Heart right ventricle (tissue), 16 donors: ENCODE measurements at regions not wholly inside any gene's neighbourhood (a gene's known extent, or its start where the extent isn't known, plus 50 kb on each side); places are given as distances from the start of the nearest gene placed in this dataset.

Experiments
- ATAC-seq, 8 donors: fragments of 200-7000 bp; cut with Tn5 transposase; one replicate each; pipeline ENCODE4 v1.9.1; 2020; ENCODE audit warnings: mild to moderate bottlenecking in 8 of 8, moderate library complexity in 8 of 8, moderate number of reproducible peaks in 1 of 8
- DNase-seq, 2 donors: peaks; one replicate each; pipeline ENCODE4 v3.0.0-alpha.2; 2020
- H3K27ac ChIP-seq, 10 donors: fragments of 200-600 bp; sonication (generic) in 2 of 10; one replicate each; pipeline versions ENCODE4 v1.5.0 to v1.8.0; 2020 to 2022; ENCODE audit warnings: mild to moderate bottlenecking in 3 of 10
- H3K27me3 ChIP-seq, 7 donors: fragments of 200-600 bp; one replicate each; pipeline ENCODE4 v1.8.0; 2021 to 2022; ENCODE audit warnings: mild to moderate bottlenecking in 2 of 7
- H3K36me3 ChIP-seq, 9 donors: fragments of 200-600 bp; sonication (generic) in 1 of 9; one replicate each; pipeline versions ENCODE4 v1.5.0 to v1.8.0; 2020 to 2022; ENCODE audit warnings: mild to moderate bottlenecking in 2 of 9
- H3K4me1 ChIP-seq, 9 donors: fragments of 200-600 bp; sonication (generic) in 1 of 9; one replicate each; pipeline versions ENCODE4 v1.5.0 to v1.8.0; 2020 to 2022; ENCODE audit warnings: mild to moderate bottlenecking in 4 of 9
- H3K4me3 ChIP-seq, 10 donors: fragments of 200-600 bp; sonication (generic) in 2 of 10; one replicate each; pipeline versions ENCODE4 v1.5.0 to v1.8.0; 2020 to 2022; ENCODE audit warnings: mild to moderate bottlenecking in 7 of 10, moderate library complexity in 2 of 10
- H3K9me3 ChIP-seq, 11 donors: fragments of 200-600 bp in 10 of 11; sonication (generic) in 2 of 11; one replicate each; pipeline versions ENCODE4 v1.5.0 to v1.8.0; 2013 to 2022; ENCODE audit warnings: mild to moderate bottlenecking in 2 of 11, control low read depth in 1 of 11, moderate library complexity in 1 of 11
- WGBS, 2 donors: extraction: QIAGEN DNeasy Blood & Tissue Kit; methylation state at CpG; one replicate each; pipeline ENCODE4 v1.1.7; 2013; ENCODE audit warnings: inconsistent platforms in 1 of 2; 5-methylcytosine and 5-hydroxymethylcytosine counted together
- intact Hi-C, 10 donors: fragments of 100-400 bp; cut with DNase I; formaldehyde crosslinking; loops; one replicate each; pipeline versions ENCODE4 v1.11.1 to v1.14.2; 2022
- TF ChIP-seq, protein P1 (sequence below), 9 donors: fragments of 200-600 bp; sonication (generic) in 2 of 9; IDR thresholded peaks; one replicate each; pipeline versions ENCODE4 v1.5.0 to v1.8.0; 2021 to 2022; ENCODE audit warnings: antibody characterized with exemption in 9 of 9, mild to moderate bottlenecking in 5 of 9, moderate library complexity in 1 of 9
- donor health status: Arrhythmogenic right ventricular cardiomyopathy.
- donor health status: ischemic (EF 13 %, LVEDD 7.1; RV severe dilation, severe dysfunction).
- donor health status: healthy with polysubstance abuse.
- donor health status: DM: no; HTN: yes; CAD: no.
- donor health status: DM: no; HTN: no; CAD: no.
- donor health status: ischemic (EF 25% LVEDD 6.9; RV normal size, moderate dysfunction).
- donor health status: ischemic (EF 25% LVEDD 5.7; RV mildly dilated, moderate dysfunction).
- donor health status: healthy.
- donor health status: DM: yes; HTN: yes; CAD: no.
- donor health status: Ischemic cardiomyopathy.
- donor health status: ischemic (EF 35%, LVEDD 5.7; RV mildly dilated, moderate dysfunction).
- donor health status: nonischemic (EF 11% LVEDD 7.7; RV severe dilation, severe dysfunction).
- donor health status: DM: yes; HTN: yes; CAD: no.
- donor health status: PGD.
- donor health status: ischemic (EF 29% LVEDD 5.4; RV normal size, mild dysfunction).
- donor health status: nonischemic (EF 23%, LVEDD 6.1; RV moderate dilation, normal function).

DNA sequence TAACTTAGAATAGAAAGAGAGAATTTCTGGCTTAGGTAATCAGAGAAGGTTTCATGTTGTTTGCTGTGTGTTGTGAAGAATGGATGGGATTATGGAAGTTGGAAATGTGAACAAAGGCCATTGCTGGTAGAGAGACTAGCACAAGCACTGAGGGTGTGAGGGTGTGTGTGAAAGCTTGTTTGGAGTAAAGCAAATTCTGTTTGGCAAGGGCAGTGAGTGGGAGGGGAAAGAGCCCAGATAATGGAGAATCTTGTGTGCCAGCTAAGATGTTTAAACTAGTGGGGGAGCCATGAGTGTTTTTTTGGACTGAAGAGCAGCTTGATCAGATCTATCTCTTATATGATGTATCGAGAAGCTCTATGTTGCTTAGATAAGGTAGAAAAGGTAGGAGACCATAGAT, 107.1 kb downstream of the DISP1 start:
- DNase-seq (no peak), ATAC-seq (no peak)
- Histone ChIP-seq H3K9me3 (peaks cover 0 to 7% (median 0%) of the 10 kb centered on the region in 11 donors), H3K4me1 (peaks cover 0 to 23% (median 12%) of the 10 kb centered on the region in 9 donors), H3K36me3 (no peaks in the 10 kb centered on the region), H3K4me3 (no peak overlapping the region), H3K27ac (no peak overlapping the region), H3K27me3 (no peaks in the 10 kb centered on the region)
- intact Hi-C loops = loop anchor here in 4 of 10 donors (10.0 kb wide), 2 partner anchors 107 to 153 kb away; partner anchors contain the start of gene DISP1 (in 3 of the 4)
- TF ChIP-seq, protein P1, sequence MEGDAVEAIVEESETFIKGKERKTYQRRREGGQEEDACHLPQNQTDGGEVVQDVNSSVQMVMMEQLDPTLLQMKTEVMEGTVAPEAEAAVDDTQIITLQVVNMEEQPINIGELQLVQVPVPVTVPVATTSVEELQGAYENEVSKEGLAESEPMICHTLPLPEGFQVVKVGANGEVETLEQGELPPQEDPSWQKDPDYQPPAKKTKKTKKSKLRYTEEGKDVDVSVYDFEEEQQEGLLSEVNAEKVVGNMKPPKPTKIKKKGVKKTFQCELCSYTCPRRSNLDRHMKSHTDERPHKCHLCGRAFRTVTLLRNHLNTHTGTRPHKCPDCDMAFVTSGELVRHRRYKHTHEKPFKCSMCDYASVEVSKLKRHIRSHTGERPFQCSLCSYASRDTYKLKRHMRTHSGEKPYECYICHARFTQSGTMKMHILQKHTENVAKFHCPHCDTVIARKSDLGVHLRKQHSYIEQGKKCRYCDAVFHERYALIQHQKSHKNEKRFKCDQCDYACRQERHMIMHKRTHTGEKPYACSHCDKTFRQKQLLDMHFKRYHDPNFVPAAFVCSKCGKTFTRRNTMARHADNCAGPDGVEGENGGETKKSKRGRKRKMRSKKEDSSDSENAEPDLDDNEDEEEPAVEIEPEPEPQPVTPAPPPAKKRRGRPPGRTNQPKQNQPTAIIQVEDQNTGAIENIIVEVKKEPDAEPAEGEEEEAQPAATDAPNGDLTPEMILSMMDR (IDR thresholded peaks at IDR 0.05) = no peak
- 90 to 95% methylated on average over 1 of the region's 1 CpG for WGBS, 2 donors

DNA sequence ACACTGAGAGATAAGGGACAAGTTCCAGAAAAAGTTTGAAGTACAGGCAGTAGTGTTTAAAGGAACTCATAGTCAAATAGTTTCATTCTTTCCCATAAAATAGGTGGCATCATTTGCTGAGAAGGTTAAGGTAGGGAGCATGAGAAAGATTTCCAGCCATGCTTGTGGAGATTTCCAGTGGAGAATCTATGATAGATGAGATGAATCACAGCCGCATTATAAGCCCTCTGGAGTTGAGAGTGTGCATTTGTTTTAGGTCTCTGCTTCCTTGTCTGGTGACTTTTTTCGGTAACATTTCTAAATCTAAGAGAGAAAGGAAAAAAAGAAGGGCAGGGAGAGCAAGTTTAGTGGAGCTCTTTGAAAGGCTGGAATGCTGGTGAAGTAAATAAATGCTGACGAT, 108.7 kb downstream of the DISP1 start:
- ATAC-seq (no peak), DNase-seq (no peak)
- Histone ChIP-seq H3K27ac (peak overlapping the region in 1 of 10 donors; percentile 16), H3K27me3 (no peaks in the 10 kb centered on the region), H3K4me3 (no peak overlapping the region), H3K4me1 (peaks cover 0 to 36% (median 14%) of the 10 kb centered on the region in 9 donors), H3K9me3 (no peaks in the 10 kb centered on the region), H3K36me3 (no peaks in the 10 kb centered on the region)
- whole genome bisulfite sequencing, 2 donors = 72 to 78% methylated on average over 3 of the region's 3 CpGs
- intact Hi-C loops = loop anchor here in 4 of 10 donors (10.0 kb wide), 2 partner anchors 109 to 151 kb away; partner anchors contain the start of gene DISP1 (in 3 of the 4)
- TF ChIP-seq, protein P1 (IDR thresholded peaks at IDR 0.05) = no peak

DNA sequence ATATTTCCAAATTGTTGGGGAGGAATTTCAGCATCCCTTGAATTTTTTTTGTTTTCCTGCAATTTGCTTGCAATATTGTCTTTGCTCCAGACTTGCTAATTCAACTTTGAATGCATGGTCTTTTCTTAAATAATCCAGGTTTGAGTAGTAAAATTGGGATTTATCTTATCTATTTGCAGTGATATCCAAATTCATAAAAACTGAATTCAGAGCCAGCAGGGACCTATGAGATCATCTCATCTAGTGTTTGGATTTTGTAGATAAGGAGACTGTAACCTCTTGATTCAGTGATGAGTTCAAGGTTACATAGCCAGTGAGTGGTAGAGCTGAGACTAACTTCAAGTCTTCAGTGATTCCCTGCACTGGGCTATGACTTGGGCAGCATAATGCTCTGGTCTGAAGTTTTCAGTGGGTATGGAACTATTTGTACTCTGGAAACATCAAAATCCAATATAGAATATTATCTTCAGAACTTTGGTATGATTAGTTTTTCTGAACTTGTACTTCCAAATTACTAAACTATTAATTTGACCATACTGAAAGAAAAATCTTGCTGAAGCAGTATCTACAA, 109.4 kb downstream of the DISP1 start:
- intact Hi-C loops = loop anchor here in 4 of 10 donors (10.0 kb wide), 2 partner anchors 109 to 151 kb away; partner anchors contain the start of gene DISP1 (in 3 of the 4)
- ATAC-seq (peak in 1 of 8 donors; percentile 30), DNase-seq (no peak)
- Histone ChIP-seq H3K27ac (peak overlapping the region in 1 of 10 donors; percentile 13), H3K4me1 (peaks cover 0 to 40% (median 19%) of the 10 kb centered on the region in 9 donors), H3K9me3 (no peaks in the 10 kb centered on the region), H3K4me3 (no peak overlapping the region), H3K36me3 (no peaks in the 10 kb centered on the region), H3K27me3 (no peaks in the 10 kb centered on the region)
- TF ChIP-seq, protein P1 (IDR thresholded peaks at IDR 0.05) = no peak

DNA sequence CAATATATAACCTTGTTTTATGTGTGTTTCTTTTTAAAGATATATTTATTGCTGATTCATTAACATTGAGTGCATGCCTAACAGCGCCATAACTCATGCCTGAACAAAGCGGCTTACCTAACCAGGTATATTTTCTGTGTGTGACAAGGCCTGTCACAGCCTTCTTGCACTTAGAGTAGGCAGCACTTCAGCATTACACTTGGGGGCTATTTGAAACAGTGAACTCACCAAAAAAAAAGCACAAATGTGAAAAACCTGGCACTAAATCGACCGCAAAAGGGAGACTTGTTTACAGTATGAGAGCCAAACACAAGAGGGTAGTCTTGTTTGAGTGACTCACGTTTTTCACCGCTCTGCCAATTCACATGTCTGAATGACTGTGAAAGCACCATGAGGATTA, 111.7 kb downstream of the DISP1 start:
- H3K27ac ChIP-seq = no peak overlapping the region
- no peaks in the 10 kb centered on the region for H3K36me3 ChIP-seq
- H3K4me1 ChIP-seq = peaks cover 0 to 64% (median 23%) of the 10 kb centered on the region in 9 donors
- no peak for DNase-seq
- no peak overlapping the region for H3K4me3 ChIP-seq
- TF ChIP-seq, protein P1 (IDR thresholded peaks at IDR 0.05) = no peak
- no peaks in the 10 kb centered on the region for H3K9me3 ChIP-seq
- ATAC-seq = no peak
- WGBS, 2 donors = 80% methylated on average over 6 of the region's 6 CpGs
- H3K27me3 ChIP-seq = no peaks in the 10 kb centered on the region
- intact Hi-C loops = loop anchor here in 6 of 10 donors (5.0 to 10.0 kb wide), 4 partner anchors 109 to 151 kb away; partner anchors contain the start of gene DISP1 (in 4 of the 6)
